Left renal pelvis (tissue), 4 donors: ENCODE measurements at regions not wholly inside any gene's neighbourhood (a gene's known extent, or its start where the extent isn't known, plus 50 kb on each side); places are given as distances from the start of the nearest gene placed in this dataset.
"Not testable (repeated sequence)": the region's sequence is repeated elsewhere in the genome, so short reads cannot be mapped to it uniquely, and the experiment has no call there.

ENCODE experiments used
- DNase-seq, 4 donors: peaks; one replicate each; pipeline ENCODE4 v3.0.0-alpha.2; 2013; ENCODE audit warnings: low read depth in 4 of 4, low spot score in 3 of 4

GRCh38 chr14:71452987-71453386, 479.2 kb upstream of the RGS6 start:
- DNase-seq = no peak

GRCh38 chr14:71454010-71454409, 478.2 kb upstream of the RGS6 start:
- no peak for DNase-seq

GRCh38 chr14:71454513-71455332, 477.5 kb upstream of the RGS6 start:
- no peak for DNase-seq

GRCh38 chr14:71460091-71460490, 472.1 kb upstream of the RGS6 start:
- no peak for DNase-seq

GRCh38 chr14:71461617-71462016, 470.6 kb upstream of the RGS6 start:
- not testable (repeated sequence) for DNase-seq

- no peak for DNase-seq
These were observed 468.4 kb upstream of the RGS6 start for GRCh38 chr14:71463807-71464206.

- DNase-seq = no peak
These were observed 467.4 kb upstream of the RGS6 start for GRCh38 chr14:71464840-71465239.

GRCh38 chr14:71465316-71465715, 466.9 kb upstream of the RGS6 start:
- no peak for DNase-seq

GRCh38 chr14:71466251-71466650, 466.0 kb upstream of the RGS6 start:
- no peak for DNase-seq

- no peak for DNase-seq
These were observed 465.3 kb upstream of the RGS6 start for GRCh38 chr14:71466946-71467345.

- DNase-seq = no peak
These were observed 464.8 kb upstream of the RGS6 start for GRCh38 chr14:71467361-71467811.

GRCh38 chr14:71468701-71469100, 463.5 kb upstream of the RGS6 start:
- DNase-seq = no peak

- no peak for DNase-seq
These were observed 462.4 kb upstream of the RGS6 start for GRCh38 chr14:71469643-71470335.

- DNase-seq = no peak
These were observed 460.4 kb upstream of the RGS6 start for GRCh38 chr14:71471634-71472355.

- DNase-seq = no peak
These were observed 459.6 kb upstream of the RGS6 start for GRCh38 chr14:71472356-71473340.

- DNase-seq = no peak
These were observed 458.4 kb upstream of the RGS6 start for GRCh38 chr14:71473843-71474242.

GRCh38 chr14:71474301-71475265, 457.6 kb upstream of the RGS6 start:
- DNase-seq = no peak

GRCh38 chr14:71475916-71476315, 456.3 kb upstream of the RGS6 start:
- no peak for DNase-seq

GRCh38 chr14:71478542-71478941, 453.7 kb upstream of the RGS6 start:
- no peak for DNase-seq
